PC-3 (cell line): ENCODE measurements at regions not wholly inside any gene's neighbourhood (a gene's known extent, or its start where the extent isn't known, plus 50 kb on each side); places are given as distances from the start of the nearest gene placed in this dataset.

Source experiments
- ATAC-seq: fragments of 200-7000 bp; cut with Tn5 transposase; 2 replicates; pipeline ENCODE4 v1.9.1; 2020; ENCODE audit warnings: mild to moderate bottlenecking, moderate library complexity
- BruUV-seq: library from RNA; stranded (reverse); fragments of 400-500 nt; replicated peaks from 2 replicates; lab custom pipeline; 2021; lab: Mats Ljungman, UMichigan
- CTCF ChIA-PET: fragments of 300-600 bp; sonication (Branson Sonifier 250); formaldehyde crosslinking; loops from one replicate; lab custom pipeline; 2022; ENCODE audit warnings: antibody characterized with exemption; lab: Charles Lee
- POLR2A ChIA-PET: fragments of 300-600 bp; sonication (Branson Sonifier 250); formaldehyde crosslinking; loops from one replicate; lab custom pipeline; 2022; ENCODE audit warnings: antibody characterized with exemption; ENCODE audit not compliant: unreplicated experiment; lab: Charles Lee
- DNase-seq: peaks from one replicate; pipeline ENCODE4 v3.0.0-alpha.2; 2015
- H2AFZ ChIP-seq: fragments of 300-600 bp; sonication (generic); 2 replicates; pipeline ENCODE4 v1.6.0; 2016; ENCODE audit warnings: antibody characterized with exemption, low read length
- H3F3A ChIP-seq: fragments of 300-600 bp; sonication (generic); one replicate; pipeline ENCODE4 v1.6.0; 2017; ENCODE audit warnings: antibody characterized with exemption, low read length, control low read depth, mild to moderate bottlenecking; ENCODE audit not compliant: unreplicated experiment
- H3K27ac ChIP-seq: fragments of 300-600 bp; sonication (generic); 2 replicates; pipeline ENCODE4 v1.5.1; 2016; ENCODE audit warnings: mild to moderate bottlenecking, low read length
- H3K27me3 ChIP-seq: fragments of 300-600 bp; sonication (generic); 2 replicates; pipeline ENCODE4 v1.6.1; 2016; ENCODE audit warnings: low read length, mixed read lengths
- H3K36me3 ChIP-seq: fragments of 300-600 bp; sonication (generic); 2 replicates; pipeline ENCODE4 v1.6.1; 2016; ENCODE audit warnings: low read depth, mixed run types, low read length, mixed read lengths
- H3K4me1 ChIP-seq: fragments of 300-600 bp; sonication (generic); 2 replicates; pipeline ENCODE4 v1.5.1; 2016; ENCODE audit warnings: low read length; ENCODE audit not compliant: insufficient read depth
- H3K4me2 ChIP-seq: fragments of 300-600 bp; sonication (generic); 2 replicates; pipeline ENCODE4 v1.6.0; 2016; ENCODE audit warnings: low read length
- H3K4me3 ChIP-seq: fragments of 300-600 bp; sonication (generic); 2 replicates; pipeline ENCODE4 v1.5.1; 2016; ENCODE audit warnings: mild to moderate bottlenecking, low read length, mixed read lengths
- H3K79me2 ChIP-seq: fragments of 300-600 bp; sonication (generic); 2 replicates; pipeline ENCODE4 v1.6.1; 2017; ENCODE audit warnings: low read length, mixed read lengths
- H3K9ac ChIP-seq: fragments of 300-600 bp; sonication (generic); 2 replicates; pipeline ENCODE4 v1.6.0; 2016; ENCODE audit warnings: mild to moderate bottlenecking, low read length
- H3K9me2 ChIP-seq: fragments of 300-600 bp; sonication (generic); replicated peaks from 2 replicates; pipeline ENCODE4 v1.6.1; 2016; ENCODE audit warnings: mixed run types, low read length, mixed read lengths
- H3K9me3 ChIP-seq: fragments of 300-600 bp; sonication (generic); 2 replicates; pipeline ENCODE4 v1.6.1; 2016; ENCODE audit warnings: low read length, mixed read lengths
- H4K20me1 ChIP-seq: fragments of 300-600 bp; sonication (generic); 2 replicates; pipeline ENCODE4 v1.6.1; 2016; ENCODE audit warnings: low read length, mixed read lengths
- EZH2 ChIP-seq: fragments of 300-600 bp; sonication (generic); IDR thresholded peaks from one replicate; pipeline ENCODE4 v1.6.1; 2017; ENCODE audit warnings: antibody characterized with exemption, mild to moderate bottlenecking, low read length; ENCODE audit not compliant: unreplicated experiment
- EZH2phosphoT487 ChIP-seq: fragments of 300-600 bp; sonication (generic); IDR thresholded peaks from 2 replicates; pipeline ENCODE4 v1.6.1; 2018; ENCODE audit warnings: mild to moderate bottlenecking, antibody characterized with exemption, low read length, borderline replicate concordance
- intact Hi-C: fragments of 100-400 bp; cut with micrococcal nuclease; formaldehyde crosslinking; loops from 2 replicates; pipeline ENCODE4 v1.9.0; 2023
- TF ChIP-seq, protein P1 (sequence below): fragments of 300-600 bp; sonication (generic); conservative IDR thresholded peaks from 2 replicates; pipeline ENCODE4 v1.5.1; 2017; ENCODE audit warnings: antibody characterized with exemption, low read depth, mild to moderate bottlenecking, low read length

DNA sequence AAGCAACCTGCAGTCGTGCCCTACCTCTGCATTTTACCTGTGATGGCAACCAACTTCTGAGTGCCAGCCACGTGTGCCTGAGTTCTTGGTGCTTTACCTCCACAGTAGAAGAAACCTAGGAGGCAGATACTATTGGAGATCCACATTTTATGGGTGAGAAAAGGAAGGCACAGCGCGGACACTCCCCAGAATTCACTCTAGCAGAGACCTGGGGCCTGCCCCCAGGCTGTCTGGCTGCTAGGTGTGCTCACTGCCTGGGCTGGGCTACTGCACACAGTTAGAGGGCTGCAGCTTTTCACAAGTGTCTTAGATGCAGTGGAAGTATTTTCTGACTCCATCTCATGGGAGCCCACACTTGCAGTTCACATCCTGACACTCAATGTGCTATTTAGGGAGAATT is 598.8 kb upstream of the ADAMTS16 start:
- H3K36me3 ChIP-seq: no peaks in the 10 kb centered on the region
- no peaks in the 10 kb centered on the region for H3K79me2 ChIP-seq
- H3K4me1 ChIP-seq: no peaks in the 10 kb centered on the region
- no peaks in the 10 kb centered on the region for H3F3A ChIP-seq
- no peaks in the 10 kb centered on the region for H3K27me3 ChIP-seq
- H2AFZ ChIP-seq: no peak overlapping the region
- ChIA-PET POLR2A (no interaction called here), CTCF (no interaction called here)
- H3K9me3 ChIP-seq: no peaks in the 10 kb centered on the region; the same call in 1 of the 2 replicates
- no peaks in the 10 kb centered on the region for H3K9me2 ChIP-seq
- intact Hi-C loops: no loop called here
- DNase-seq (no peak), ATAC-seq (no peak)
- BruUV-seq: no TSS peak
- H4K20me1 ChIP-seq: no peaks in the 10 kb centered on the region
- no peak overlapping the region for H3K4me2 ChIP-seq
- no peak for TF ChIP-seq EZH2phosphoT487
- TF ChIP-seq, protein P1, sequence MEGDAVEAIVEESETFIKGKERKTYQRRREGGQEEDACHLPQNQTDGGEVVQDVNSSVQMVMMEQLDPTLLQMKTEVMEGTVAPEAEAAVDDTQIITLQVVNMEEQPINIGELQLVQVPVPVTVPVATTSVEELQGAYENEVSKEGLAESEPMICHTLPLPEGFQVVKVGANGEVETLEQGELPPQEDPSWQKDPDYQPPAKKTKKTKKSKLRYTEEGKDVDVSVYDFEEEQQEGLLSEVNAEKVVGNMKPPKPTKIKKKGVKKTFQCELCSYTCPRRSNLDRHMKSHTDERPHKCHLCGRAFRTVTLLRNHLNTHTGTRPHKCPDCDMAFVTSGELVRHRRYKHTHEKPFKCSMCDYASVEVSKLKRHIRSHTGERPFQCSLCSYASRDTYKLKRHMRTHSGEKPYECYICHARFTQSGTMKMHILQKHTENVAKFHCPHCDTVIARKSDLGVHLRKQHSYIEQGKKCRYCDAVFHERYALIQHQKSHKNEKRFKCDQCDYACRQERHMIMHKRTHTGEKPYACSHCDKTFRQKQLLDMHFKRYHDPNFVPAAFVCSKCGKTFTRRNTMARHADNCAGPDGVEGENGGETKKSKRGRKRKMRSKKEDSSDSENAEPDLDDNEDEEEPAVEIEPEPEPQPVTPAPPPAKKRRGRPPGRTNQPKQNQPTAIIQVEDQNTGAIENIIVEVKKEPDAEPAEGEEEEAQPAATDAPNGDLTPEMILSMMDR: no peak
- TF ChIP-seq EZH2: no peak
- H3K27ac ChIP-seq: no peak overlapping the region
- no peak overlapping the region for H3K9ac ChIP-seq
- no peak overlapping the region for H3K4me3 ChIP-seq

DNA sequence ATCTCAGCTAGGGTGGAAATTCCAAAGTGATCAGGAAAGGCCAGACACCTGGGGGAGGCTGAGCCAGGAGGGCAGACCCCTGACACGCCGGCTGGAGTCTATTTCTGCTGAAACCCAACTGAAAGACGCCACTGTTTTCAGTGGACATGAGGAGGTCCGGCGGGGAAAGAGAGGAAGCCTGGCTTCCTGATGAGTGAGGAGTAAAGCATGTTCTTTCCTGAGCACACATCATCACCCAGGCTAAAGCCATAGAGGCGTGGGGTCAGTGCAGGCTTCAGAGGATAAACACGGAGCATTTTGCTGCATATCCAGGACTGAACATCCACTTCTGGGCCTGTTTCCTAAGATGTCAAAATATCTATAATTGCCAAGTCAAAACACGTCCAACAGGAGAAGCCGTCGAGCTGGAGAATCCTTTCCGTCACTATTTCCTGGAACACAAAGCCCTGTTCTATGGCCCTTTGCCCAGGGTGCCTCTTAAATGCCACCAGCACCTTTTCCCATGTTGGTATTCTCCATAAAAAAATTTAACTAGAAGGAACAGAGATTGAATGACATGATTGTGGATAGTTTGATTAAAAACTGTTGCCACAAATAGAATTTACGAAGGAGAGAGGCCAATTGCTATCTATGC is 597.9 kb upstream of the ADAMTS16 start:
- H4K20me1 ChIP-seq: no peaks in the 10 kb centered on the region
- H3K36me3 ChIP-seq: no peaks in the 10 kb centered on the region
- H3K9ac ChIP-seq: no peak overlapping the region
- POLR2A ChIA-PET: no interaction called here
- intact Hi-C loops: no loop called here
- BruUV-seq: no TSS peak
- peaks cover under 1% of the 10 kb centered on the region; the same call in 1 of the 2 replicates for H3K9me3 ChIP-seq
- ATAC-seq (no peak), DNase-seq (no peak)
- H3K9me2 ChIP-seq: no peaks in the 10 kb centered on the region
- no peak overlapping the region for H3K4me3 ChIP-seq
- no peak overlapping the region for H2AFZ ChIP-seq
- no peaks in the 10 kb centered on the region for H3K79me2 ChIP-seq
- no peak overlapping the region for H3K4me2 ChIP-seq
- CTCF ChIA-PET: no interaction called here
- no peaks in the 10 kb centered on the region for H3K27me3 ChIP-seq
- H3K27ac ChIP-seq: no peak overlapping the region
- TF ChIP-seq EZH2: no peak
- TF ChIP-seq, protein P1: no peak
- no peak for TF ChIP-seq EZH2phosphoT487
- no peaks in the 10 kb centered on the region for H3K4me1 ChIP-seq
- H3F3A ChIP-seq: no peaks in the 10 kb centered on the region

DNA sequence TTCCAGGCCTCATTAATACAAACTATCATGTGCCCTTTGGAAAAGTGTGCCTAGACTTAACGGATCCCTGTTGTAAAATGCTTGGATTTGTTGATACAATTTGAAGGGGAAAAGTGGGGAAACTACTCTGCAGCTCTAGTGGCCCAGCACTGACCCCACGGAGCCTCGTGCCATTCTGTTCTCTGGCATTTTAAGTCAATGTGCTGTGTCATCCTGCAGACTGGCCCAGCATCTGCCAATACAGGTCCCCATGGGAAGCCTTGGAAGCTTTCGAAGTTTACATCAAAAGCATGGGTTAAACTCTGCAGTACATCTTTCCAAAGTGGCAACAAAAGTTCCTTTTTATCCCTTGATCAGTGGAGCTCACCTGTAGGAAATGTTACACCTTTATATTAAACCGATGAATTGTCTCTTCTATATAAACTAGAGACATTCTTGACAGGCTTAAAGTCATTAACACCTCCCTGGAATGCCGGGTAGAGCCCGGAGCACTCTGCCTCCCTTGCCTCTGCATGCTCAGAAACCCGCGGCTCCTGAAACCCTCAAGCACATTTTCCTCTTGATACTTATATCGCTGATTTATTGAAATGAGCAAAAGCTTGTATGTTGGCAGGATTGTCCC is 596.0 kb upstream of the ADAMTS16 start:
- Histone ChIP-seq H3K27me3 (no peaks in the 10 kb centered on the region), H3K4me2 (no peak overlapping the region), H3K9me2 (no peaks in the 10 kb centered on the region), H3F3A (no peaks in the 10 kb centered on the region), H4K20me1 (no peaks in the 10 kb centered on the region), H3K36me3 (no peaks in the 10 kb centered on the region), H3K9ac (no peak overlapping the region), H3K27ac (no peak overlapping the region), H3K4me3 (no peak overlapping the region), H3K79me2 (no peaks in the 10 kb centered on the region), H3K4me1 (no peaks in the 10 kb centered on the region), H2AFZ (no peak overlapping the region), H3K9me3 (peaks cover 3% of the 10 kb centered on the region; the same call in 1 of the 2 replicates)
- intact Hi-C loops: no loop called here
- no peak for DNase-seq
- TF ChIP-seq EZH2 (no peak), EZH2phosphoT487 (no peak)
- TF ChIP-seq, protein P1: no peak
- POLR2A ChIA-PET: no interaction called here
- no TSS peak for BruUV-seq
- ATAC-seq: no peak
- CTCF ChIA-PET: no interaction called here
